KG1 (cell line): ENCODE measurements at regions not wholly inside any gene's neighbourhood (a gene's known extent, or its start where the extent isn't known, plus 50 kb on each side); places are given as distances from the start of the nearest gene placed in this dataset.
"Not testable (repeated sequence)": the region's sequence is repeated elsewhere in the genome, so short reads cannot be mapped to it uniquely, and the experiment has no call there.

Source experiments
- DNase-seq: peaks from one replicate; lab custom pipeline; 2025; lab: John Stamatoyannopoulos, UW

- no peak for DNase-seq
Observed at GRCh38 chr5:105197531-105197930, 1634.9 kb upstream of the NUDT12 start.

- DNase-seq = no peak
Observed at GRCh38 chr5:105195765-105196164, 1633.2 kb upstream of the NUDT12 start.

DNA sequence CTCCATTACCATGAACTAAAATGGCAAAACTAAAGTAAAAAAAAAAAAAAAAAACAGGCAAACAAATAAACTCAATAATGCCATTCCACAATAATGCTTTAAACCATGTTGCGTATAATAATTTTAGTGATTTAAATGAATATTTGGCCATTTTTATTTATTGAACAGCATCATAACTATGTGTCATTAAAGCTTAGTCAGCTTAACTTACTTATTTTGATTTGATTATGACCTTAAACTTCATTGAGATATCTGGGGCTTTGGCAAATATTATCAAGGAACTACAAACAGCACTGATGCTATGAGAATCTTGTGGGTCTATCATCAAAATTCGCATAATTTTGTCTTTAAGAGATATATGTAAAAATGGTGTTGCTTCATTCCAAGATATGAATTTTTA, 1610.3 kb upstream of the NUDT12 start:
- DNase-seq = no peak

DNA sequence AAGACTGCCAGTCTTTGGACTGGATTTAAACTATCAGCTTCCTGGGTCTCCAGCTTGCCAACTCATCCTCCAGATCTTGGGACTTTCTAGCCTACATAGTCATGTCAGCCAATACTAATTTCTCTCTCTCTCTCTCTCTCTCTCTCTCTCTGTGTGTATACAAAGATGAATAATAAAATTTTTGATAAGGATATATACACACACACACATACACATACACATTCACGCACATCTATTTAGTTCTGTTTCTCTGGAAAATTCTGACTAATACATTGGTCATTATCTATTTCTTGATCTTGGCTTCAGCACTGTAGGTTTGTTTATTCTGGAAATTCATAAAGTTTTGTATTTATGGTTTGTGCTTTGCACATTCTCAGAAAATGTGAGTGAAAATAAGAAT, 1606.2 kb upstream of the NUDT12 start:
- DNase-seq = no peak

- no peak for DNase-seq
Observed at GRCh38 chr5:105167092-105167491, 1604.5 kb upstream of the NUDT12 start.

- no peak for DNase-seq
Observed at GRCh38 chr5:105163547-105163946, 1601.0 kb upstream of the NUDT12 start.

- not testable (repeated sequence) for DNase-seq
Observed at GRCh38 chr5:105162557-105162956, 1600.0 kb upstream of the NUDT12 start.

- no peak for DNase-seq
Observed at GRCh38 chr5:105158526-105158925, 1595.9 kb upstream of the NUDT12 start.

DNA sequence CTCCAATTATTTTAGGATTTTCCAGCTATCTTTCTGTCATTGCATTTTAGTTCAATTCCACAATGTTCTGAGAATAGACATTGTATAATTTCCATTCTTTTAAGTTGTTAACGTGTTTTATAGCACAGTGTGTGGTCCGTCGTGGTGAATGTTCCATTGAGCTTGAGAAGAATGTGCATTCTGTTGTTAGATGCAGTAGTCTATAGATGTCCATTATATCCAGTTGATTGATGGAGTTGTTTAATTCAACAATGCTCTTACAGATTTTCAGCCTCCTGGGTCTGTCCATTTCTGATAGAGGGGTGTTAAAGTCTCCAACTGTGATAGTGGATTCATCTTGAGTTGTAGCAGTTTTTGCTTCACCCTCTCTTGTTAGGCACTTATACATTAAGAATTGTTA, 1587.7 kb upstream of the NUDT12 start:
- no peak for DNase-seq

DNA sequence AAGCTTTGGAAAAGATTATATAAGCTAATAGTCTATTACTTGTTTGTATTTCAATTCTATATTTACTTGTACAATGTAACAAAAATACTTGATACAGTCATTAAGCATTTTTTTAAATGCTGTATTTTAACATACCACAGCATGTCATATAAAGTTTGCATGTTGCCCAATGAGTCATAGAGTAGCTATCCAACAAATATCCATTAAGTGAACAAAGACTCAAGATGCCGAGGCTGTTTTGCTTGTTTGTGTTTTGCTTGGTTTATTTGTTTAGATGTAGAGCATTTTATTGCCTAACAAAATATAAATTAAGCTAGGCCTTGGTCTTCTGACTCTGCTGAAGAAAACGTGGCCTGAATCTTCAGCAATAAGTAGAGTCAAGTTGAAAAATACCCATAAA, 1584.3 kb upstream of the NUDT12 start:
- no peak for DNase-seq

DNA sequence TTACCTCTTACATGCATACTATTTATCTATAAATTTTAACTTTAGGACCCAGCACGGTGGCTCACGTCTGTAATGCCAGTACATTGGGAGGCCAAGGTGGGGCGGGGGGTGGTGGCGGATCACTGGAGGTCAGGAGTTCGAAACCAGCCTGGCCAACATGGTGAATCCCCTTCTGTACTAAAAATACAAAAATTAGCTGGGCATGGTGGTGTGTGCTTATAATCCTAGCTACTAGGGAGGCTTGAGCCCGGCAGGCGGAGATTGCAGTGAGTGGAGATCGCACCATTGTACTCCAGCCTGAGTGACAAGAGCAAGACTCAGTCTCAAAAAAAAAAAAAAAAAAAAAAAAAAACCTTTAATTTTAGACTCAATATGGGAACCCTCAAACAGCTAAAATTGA, 1582.6 kb upstream of the NUDT12 start:
- DNase-seq = no peak

- DNase-seq = no peak
Observed at GRCh38 chr5:105134328-105134727, 1571.7 kb upstream of the NUDT12 start.

DNA sequence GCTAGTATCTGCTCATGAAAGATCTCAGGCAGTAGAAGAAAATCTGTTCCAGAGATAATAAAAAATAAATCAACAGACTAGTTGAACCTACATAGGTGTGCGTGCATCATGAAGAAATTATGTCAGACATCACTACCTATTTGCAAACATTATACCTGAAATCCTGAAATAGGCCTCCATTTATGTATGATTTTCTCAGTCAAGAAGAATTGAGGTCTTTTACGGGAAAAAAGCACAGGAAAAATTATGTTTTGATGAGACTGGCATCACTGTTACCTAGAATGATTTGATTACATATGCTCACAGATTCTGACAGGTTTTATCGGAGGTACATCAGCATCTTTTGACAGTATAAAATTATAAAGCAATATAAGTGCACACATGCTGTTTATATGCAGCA, 1570.5 kb upstream of the NUDT12 start:
- DNase-seq = no peak

- no peak for DNase-seq
Observed at GRCh38 chr5:105132581-105132980, 1570.0 kb upstream of the NUDT12 start.

DNA sequence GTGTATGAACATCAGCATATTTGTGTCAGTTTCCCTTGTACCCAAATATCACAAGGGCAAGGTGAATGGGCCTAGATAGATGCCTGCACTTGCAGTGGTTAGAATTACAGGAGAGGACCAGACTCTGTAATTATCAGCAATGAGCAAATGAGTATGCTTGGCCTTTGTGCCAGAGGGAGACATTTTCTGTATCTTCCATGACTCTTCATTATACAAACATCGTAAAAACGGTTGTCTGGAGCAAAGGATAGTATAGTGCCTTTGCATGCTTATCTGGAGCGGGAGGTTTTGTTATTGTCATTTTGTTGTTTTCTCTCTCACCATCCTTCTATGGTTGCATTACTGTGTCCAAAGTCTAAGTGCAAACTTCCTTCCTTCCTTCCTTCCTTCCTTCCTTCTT, 1568.5 kb upstream of the NUDT12 start:
- no peak for DNase-seq

DNA sequence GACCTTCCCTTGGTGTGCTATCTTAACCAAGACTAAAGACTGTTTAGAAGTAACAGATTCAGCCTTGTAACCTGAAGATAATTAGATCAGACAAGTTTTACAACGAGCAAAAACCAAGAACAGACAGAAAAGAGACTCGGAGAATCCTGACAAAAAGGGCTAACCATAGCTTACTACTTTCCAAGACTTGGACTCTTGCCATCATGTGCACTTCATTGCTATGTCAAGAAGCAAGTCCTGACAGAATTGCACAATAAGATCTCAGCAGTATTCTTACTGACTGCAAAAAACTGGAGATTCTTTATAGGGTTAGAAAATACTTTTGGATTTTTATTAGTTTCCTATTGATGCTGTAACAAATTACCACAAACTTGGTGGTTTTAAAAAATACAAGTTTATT, 1539.0 kb upstream of the NUDT12 start:
- no peak for DNase-seq

- no peak for DNase-seq
Observed at GRCh38 chr5:105088961-105089360, 1526.4 kb upstream of the NUDT12 start.

DNA sequence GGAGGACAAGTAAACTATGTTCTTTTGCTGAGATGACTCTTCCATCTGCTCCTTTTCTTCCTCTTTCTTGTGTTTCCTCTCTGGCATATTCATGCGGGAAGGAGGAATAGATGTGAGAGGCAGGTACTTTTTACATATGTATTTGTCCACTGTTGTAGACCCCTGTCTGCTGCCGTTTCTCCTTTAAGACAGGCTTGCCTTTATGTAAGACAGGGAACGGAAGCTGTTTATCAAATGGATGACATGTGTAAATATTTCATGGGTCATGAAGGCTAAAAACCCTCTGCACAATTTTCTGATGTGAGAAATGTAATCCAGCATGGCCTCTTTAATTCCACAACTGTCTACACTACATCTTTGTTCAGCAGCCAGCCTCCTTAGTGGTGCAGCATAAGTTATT, 1525.5 kb upstream of the NUDT12 start:
- DNase-seq = no peak

DNA sequence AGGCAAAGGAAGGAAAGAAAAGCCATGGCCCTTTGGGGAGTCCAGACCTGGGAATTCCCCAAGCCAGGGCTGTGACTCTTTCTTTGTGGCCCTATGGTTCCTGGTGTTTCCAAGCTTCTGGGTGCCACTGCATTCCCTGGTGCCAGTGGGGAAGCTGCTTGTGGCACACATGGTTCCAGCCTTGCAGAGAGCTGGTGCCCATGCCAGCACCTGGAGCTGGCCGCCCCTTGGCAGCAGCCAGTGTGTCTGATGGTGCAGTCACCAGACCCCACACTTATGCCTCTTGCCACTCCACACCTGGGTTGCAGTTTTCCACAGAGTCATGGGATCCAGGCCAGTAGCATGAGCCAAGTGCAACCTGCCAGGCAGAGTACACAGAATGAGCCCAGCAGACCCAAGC, 1495.3 kb upstream of the NUDT12 start:
- DNase-seq = no peak

- no peak for DNase-seq
Observed at GRCh38 chr5:105057001-105057436, 1494.4 kb upstream of the NUDT12 start.

GRCh38 chr5:105054406-105054805, 1491.8 kb upstream of the NUDT12 start:
- no peak for DNase-seq

DNA sequence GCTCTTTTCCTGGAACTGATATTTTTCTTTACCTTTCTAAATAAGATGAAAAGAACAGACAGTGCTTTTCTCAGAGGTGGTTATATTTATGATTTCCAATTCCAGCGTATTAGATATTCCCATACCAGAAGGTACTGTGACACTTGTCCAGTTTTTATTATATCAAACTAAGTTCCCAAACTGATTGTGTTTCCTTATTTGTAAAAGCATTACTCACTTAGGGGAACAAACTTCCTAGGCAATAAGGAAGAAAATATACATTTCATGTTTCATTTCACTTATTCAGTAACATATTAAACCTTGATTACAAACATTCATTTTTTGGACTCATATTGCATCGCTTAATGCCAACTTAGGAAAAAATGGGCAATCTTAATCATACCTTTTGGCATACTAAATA, 1480.0 kb upstream of the NUDT12 start:
- no peak for DNase-seq

GRCh38 chr5:105036814-105037213, 1474.2 kb upstream of the NUDT12 start:
- DNase-seq = not testable (repeated sequence)

DNA sequence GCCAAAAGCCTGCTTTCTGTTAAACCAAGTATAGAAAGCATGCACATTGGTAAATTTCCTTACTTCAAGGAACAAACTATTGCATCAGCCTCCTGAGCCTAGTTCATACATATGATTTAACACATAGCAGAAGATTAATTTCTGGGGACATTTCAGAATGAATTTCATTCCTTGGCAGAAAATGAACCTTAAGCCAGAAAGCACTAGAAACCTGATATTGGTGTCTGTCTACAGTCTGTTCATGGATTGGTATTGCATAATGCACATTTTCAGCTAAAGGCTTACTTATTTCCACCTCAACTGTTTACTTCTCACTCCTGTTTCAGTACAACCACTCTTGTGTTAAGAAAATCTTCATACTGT, 1471.8 kb upstream of the NUDT12 start:
- no peak for DNase-seq
